GM21528 (cell line): ENCODE measurements at regions not wholly inside any gene's neighbourhood (a gene's known extent, or its start where the extent isn't known, plus 50 kb on each side); places are given as distances from the start of the nearest gene placed in this dataset.

Experiments used
- ATAC-seq: cut with Tn5 transposase; IDR thresholded peaks from one replicate; pipeline ENCODE4 v1.9.1; 2021; ENCODE audit warnings: mild to moderate bottlenecking, moderate library complexity; ENCODE audit not compliant: unreplicated experiment, low FRiP score

GRCh38 chr7:40986351-40986873 is 716.5 kb downstream of the INHBA start:
- ATAC-seq, result no peak

GRCh38 chr7:40983111-40983510 is 719.8 kb downstream of the INHBA start:
- ATAC-seq, result no peak

GRCh38 chr7:40979296-40979695 is 723.6 kb downstream of the INHBA start:
- ATAC-seq, result no peak

- ATAC-seq, result no peak
These were observed 724.8 kb downstream of the INHBA start for GRCh38 chr7:40978047-40978446.

GRCh38 chr7:40977533-40977932 is 725.4 kb downstream of the INHBA start:
- no peak for ATAC-seq

- no peak for ATAC-seq
These were observed 730.5 kb downstream of the INHBA start for GRCh38 chr7:40972426-40972825.

GRCh38 chr7:40969641-40970040 is 733.2 kb downstream of the INHBA start:
- ATAC-seq, result no peak

GRCh38 chr7:40966693-40967092 is 736.2 kb downstream of the INHBA start:
- no peak for ATAC-seq

- no peak for ATAC-seq
These were observed 737.1 kb downstream of the INHBA start for GRCh38 chr7:40965774-40966173.

GRCh38 chr7:40965016-40965415 is 737.9 kb downstream of the INHBA start:
- no peak for ATAC-seq

- ATAC-seq, result no peak
These were observed 738.3 kb downstream of the INHBA start for GRCh38 chr7:40964610-40965009.

GRCh38 chr7:40959955-40960354 is 742.9 kb downstream of the INHBA start:
- ATAC-seq, result no peak

GRCh38 chr7:40948239-40948638 is 754.7 kb downstream of the INHBA start:
- no peak for ATAC-seq

- no peak for ATAC-seq
These were observed 755.3 kb downstream of the INHBA start for GRCh38 chr7:40947566-40947965.

- ATAC-seq, result no peak
These were observed 756.3 kb downstream of the INHBA start for GRCh38 chr7:40946549-40946948.

- no peak for ATAC-seq
These were observed 757.1 kb downstream of the INHBA start for GRCh38 chr7:40945788-40946187.

- ATAC-seq, result no peak
These were observed 757.8 kb downstream of the INHBA start for GRCh38 chr7:40944981-40945585.

GRCh38 chr7:40937879-40938278 is 765.0 kb downstream of the INHBA start:
- no peak for ATAC-seq

GRCh38 chr7:40935435-40935834 is 767.5 kb downstream of the INHBA start:
- ATAC-seq, result no peak

- no peak for ATAC-seq
These were observed 779.3 kb downstream of the INHBA start for GRCh38 chr7:40923626-40924025.

GRCh38 chr7:40922316-40922670 is 780.6 kb downstream of the INHBA start:
- no peak for ATAC-seq

- ATAC-seq, result no peak
These were observed 781.1 kb downstream of the INHBA start for GRCh38 chr7:40921589-40922315.
